Mesothelial cell of epicardium (in vitro differentiated cells): ENCODE measurements at regions not wholly inside any gene's neighbourhood (a gene's known extent, or its start where the extent isn't known, plus 50 kb on each side); places are given as distances from the start of the nearest gene placed in this dataset.
A peak's percentile ranks its signal among the peaks of the same experiment; 100 is the strongest.

ENCODE experiments used
- DNase-seq, 2 experiments: peaks; one replicate each; pipeline ENCODE4 v3.0.0; 2021; ENCODE audit warnings: low spot score in 2 of 2; ENCODE audit not compliant: unreplicated experiment in 2 of 2
- H3K27ac Mint-ChIP-seq: 2 replicates; pipeline ENCODE4 v1.8.0; 2021; ENCODE audit warnings: mixed read lengths
- H3K27me3 Mint-ChIP-seq: 2 replicates; pipeline ENCODE4 v1.8.0; 2021; ENCODE audit warnings: low read depth, mixed read lengths
- H3K36me3 Mint-ChIP-seq: 2 replicates; pipeline ENCODE4 v1.8.0; 2021; ENCODE audit warnings: mixed read lengths
- H3K4me1 Mint-ChIP-seq: 2 replicates; pipeline ENCODE4 v1.8.0; 2021; ENCODE audit warnings: mixed read lengths
- H3K4me3 Mint-ChIP-seq: 2 replicates; pipeline ENCODE4 v1.8.0; 2021; ENCODE audit warnings: mild to moderate bottlenecking, moderate library complexity, mixed read lengths
- H3K9me3 Mint-ChIP-seq: 2 replicates; pipeline ENCODE4 v1.8.0; 2021; ENCODE audit warnings: mixed read lengths
- CTCF ChIP-seq: fragments of 200-600 bp; sonication (generic); IDR thresholded peaks from one replicate; pipeline ENCODE4 v1.5.0; 2021; ENCODE audit warnings: antibody characterized with exemption; ENCODE audit not compliant: unreplicated experiment

GRCh38 chr5:172553167-172553566, 87.9 kb upstream of the NEURL1B start:
- Mint-ChIP-seq H3K4me3 (no peak overlapping the region), H3K27ac (no peak overlapping the region), H3K36me3 (no peaks in the 10 kb centered on the region), H3K27me3 (no peaks in the 10 kb centered on the region), H3K9me3 (no peaks in the 10 kb centered on the region), H3K4me1 (peaks cover 40% of the 10 kb centered on the region)
- no peak for DNase-seq
- TF ChIP-seq CTCF: no peak

GRCh38 chr5:172550996-172551395, 90.1 kb upstream of the NEURL1B start:
- peaks cover 19% of the 10 kb centered on the region for H3K4me1 Mint-ChIP-seq
- no peaks in the 10 kb centered on the region for H3K9me3 Mint-ChIP-seq
- no peak for TF ChIP-seq CTCF
- peaks cover 10% of the 10 kb centered on the region for H3K27me3 Mint-ChIP-seq
- no peaks in the 10 kb centered on the region for H3K36me3 Mint-ChIP-seq
- DNase-seq: no peak
- H3K27ac Mint-ChIP-seq: no peak overlapping the region
- no peak overlapping the region for H3K4me3 Mint-ChIP-seq

GRCh38 chr5:172550096-172550765, 90.8 kb upstream of the NEURL1B start:
- Mint-ChIP-seq H3K36me3 (no peaks in the 10 kb centered on the region), H3K9me3 (no peaks in the 10 kb centered on the region), H3K27me3 (peaks cover 12% of the 10 kb centered on the region), H3K4me1 (peaks cover 20% of the 10 kb centered on the region), H3K27ac (peak overlapping the region; percentile 45), H3K4me3 (no peak overlapping the region)
- DNase-seq: no peak
- TF ChIP-seq CTCF: no peak

- no peaks in the 10 kb centered on the region for H3K36me3 Mint-ChIP-seq
- no peak for TF ChIP-seq CTCF
- peaks cover 17% of the 10 kb centered on the region for H3K4me1 Mint-ChIP-seq
- peaks cover 12% of the 10 kb centered on the region for H3K27me3 Mint-ChIP-seq
- H3K4me3 Mint-ChIP-seq: no peak overlapping the region
- H3K27ac Mint-ChIP-seq: peak overlapping the region; percentile 45
- no peaks in the 10 kb centered on the region for H3K9me3 Mint-ChIP-seq
- DNase-seq: no peak
Measured at GRCh38 chr5:172549696-172550095, 91.4 kb upstream of the NEURL1B start.

- Mint-ChIP-seq H3K4me3 (no peak overlapping the region), H3K9me3 (no peaks in the 10 kb centered on the region), H3K27me3 (peaks cover 12% of the 10 kb centered on the region), H3K4me1 (peaks cover 11% of the 10 kb centered on the region), H3K27ac (peak overlapping the region; percentile 41), H3K36me3 (no peaks in the 10 kb centered on the region)
- no peak for TF ChIP-seq CTCF
- no peak for DNase-seq
Measured at GRCh38 chr5:172548981-172549687, 91.9 kb upstream of the NEURL1B start.
